A549 (cell line): ENCODE measurements at regions not wholly inside any gene's neighbourhood (a gene's known extent, or its start where the extent isn't known, plus 50 kb on each side); places are given as distances from the start of the nearest gene placed in this dataset.
A peak's percentile ranks its signal among the peaks of the same experiment; 100 is the strongest.
"Not testable (repeated sequence)": the region's sequence is repeated elsewhere in the genome, so short reads cannot be mapped to it uniquely, and the experiment has no call there.

Experiments used
- ATAC-seq, 2 experiments: fragments of 200-7000 bp in 1 of 2; fragments of >200 bp in 1 of 2; cut with Nextera tagmentation in 1 of 2; cut with Tn5 transposase in 1 of 2; 3 replicates each; pipeline versions ENCODE4 v1.8.0 to v1.9.1; 2018 to 2020; ENCODE audit warnings: mild to moderate bottlenecking in 1 of 2, moderate library complexity in 1 of 2
- CTCF ChIA-PET: fragments of 300-600 bp; sonication (Branson Sonifier 250); formaldehyde crosslinking; extraction: SDS; loops from one replicate; lab custom pipeline; 2021; ENCODE audit warnings: antibody characterized with exemption, inconsistent platforms; lab: Yijun Ruan, JAX
- POLR2A ChIA-PET: fragments of 350-600 bp; formaldehyde crosslinking; extraction: SDS; loops from one replicate; lab custom pipeline; 2021; ENCODE audit warnings: antibody characterized with exemption, inconsistent platforms; lab: Yijun Ruan, JAX
- DNase-seq, 2 experiments: peaks; one replicate each; pipeline versions ENCODE4 v3.0.0 to v3.0.0-alpha.2; 2011 to 2016; ENCODE audit warnings: low read depth in 1 of 2, low spot score in 1 of 2
- FAIRE-seq: peaks from 2 replicates; lab custom pipeline; 2011; peaks lifted over from hg19 to GRCh38; lab: Jason Lieb, UNC
- H3K27ac ChIP-seq, 2 experiments: fragments of >200 bp; sonication (Bioruptor Twin); formaldehyde crosslinking; 3 replicates each; pipeline ENCODE4 v1.5.1; 2016 to 2017
- H3K4me1 ChIP-seq: fragments of >200 bp; sonication (Bioruptor Twin); formaldehyde crosslinking; 3 replicates; pipeline ENCODE4 v1.6.1; 2016
- H3K4me2 ChIP-seq: fragments of >200 bp; sonication (Bioruptor Twin); formaldehyde crosslinking; 3 replicates; pipeline ENCODE4 v1.6.1; 2016
- H3K4me3 ChIP-seq: fragments of >200 bp; sonication (Bioruptor Twin); formaldehyde crosslinking; 3 replicates; pipeline ENCODE4 v1.5.1; 2016
- H3K9me3 ChIP-seq: fragments of >200 bp; sonication (Bioruptor Twin); formaldehyde crosslinking; 3 replicates; pipeline ENCODE4 v1.6.1; 2016
- WGBS: methylation state at CpG from one replicate; pipeline ENCODE4 v1.1.6; 2017; ENCODE audit errors: missing lambda C conversion rate; 5-methylcytosine and 5-hydroxymethylcytosine counted together

DNA sequence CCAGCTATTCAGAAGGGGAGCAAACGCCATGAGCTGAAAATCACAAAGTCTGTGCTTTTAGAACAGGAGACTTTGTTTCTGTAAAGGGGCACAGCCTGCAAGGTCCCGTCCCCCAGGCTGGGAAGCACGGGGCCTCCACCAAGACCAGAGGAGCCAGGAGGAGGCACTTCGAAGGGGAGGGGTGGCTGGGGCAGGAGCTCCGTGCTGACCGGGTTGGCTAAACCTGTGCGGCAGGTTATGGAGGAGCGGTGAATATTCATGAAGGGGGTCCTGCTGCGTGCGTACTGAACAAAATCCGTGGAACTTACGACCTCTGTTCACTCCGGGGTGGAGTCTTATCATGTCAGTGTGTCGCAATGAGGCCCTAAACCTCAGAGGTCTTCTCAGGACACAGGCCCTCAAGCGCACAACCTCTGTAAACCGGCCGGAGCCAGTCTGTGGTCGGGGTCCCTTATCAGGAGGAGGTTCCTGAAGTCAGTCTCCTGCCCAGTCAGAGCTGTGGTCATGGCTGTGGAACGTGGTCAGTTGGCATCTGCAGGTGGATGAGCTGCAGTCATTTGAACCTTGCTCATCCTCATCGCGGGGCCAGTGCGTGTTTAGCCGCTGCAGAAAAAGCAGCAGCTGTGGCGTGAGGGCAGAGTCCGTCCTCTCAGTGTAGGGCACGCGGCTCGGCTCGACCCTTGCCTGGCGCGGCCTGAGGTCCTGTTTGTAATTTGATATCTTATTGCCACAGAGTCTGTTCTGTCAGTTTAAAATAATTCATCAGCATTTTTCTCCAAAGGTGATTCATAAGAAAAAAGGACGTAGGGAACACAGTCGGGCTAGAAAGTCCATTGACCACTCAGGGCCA lies 5507.7 kb upstream of the TPTE start:
- CTCF ChIA-PET, POLR2A ChIA-PET, H3K4me1 ChIP-seq, H3K4me2 ChIP-seq, FAIRE-seq, DNase-seq, H3K4me3 ChIP-seq, H3K27ac ChIP-seq, H3K9me3 ChIP-seq: not testable (repeated sequence)
- no CpG with 5 or more reads among the region's 33 CpGs for WGBS
- ATAC-seq = peak in 1 of 2 experiments; percentile 45; a peak in 3 of 6 replicates

GRCh38 chr21:5015187-5015586 lies 5506.2 kb upstream of the TPTE start:
- POLR2A ChIA-PET = not testable (repeated sequence)

GRCh38 chr21:5019120-5019519 lies 5502.3 kb upstream of the TPTE start:
- H3K4me1 ChIP-seq, H3K4me3 ChIP-seq, DNase-seq, H3K9me3 ChIP-seq, POLR2A ChIA-PET, H3K4me2 ChIP-seq, H3K27ac ChIP-seq, FAIRE-seq, CTCF ChIA-PET: not testable (repeated sequence)
- WGBS = no CpG with 5 or more reads among the region's 15 CpGs
- ATAC-seq = peak; percentile 8 to 12; a peak in 1 of 6 replicates

More at GRCh38 chr21:5015187-5015586, 5506.2 kb upstream of the TPTE start:
- H3K4me3 ChIP-seq, H3K9me3 ChIP-seq, H3K4me1 ChIP-seq, ATAC-seq, CTCF ChIA-PET, DNase-seq, H3K27ac ChIP-seq, H3K4me2 ChIP-seq, FAIRE-seq: not testable (repeated sequence)
- WGBS = no CpG with 5 or more reads among the region's 17 CpGs

DNA sequence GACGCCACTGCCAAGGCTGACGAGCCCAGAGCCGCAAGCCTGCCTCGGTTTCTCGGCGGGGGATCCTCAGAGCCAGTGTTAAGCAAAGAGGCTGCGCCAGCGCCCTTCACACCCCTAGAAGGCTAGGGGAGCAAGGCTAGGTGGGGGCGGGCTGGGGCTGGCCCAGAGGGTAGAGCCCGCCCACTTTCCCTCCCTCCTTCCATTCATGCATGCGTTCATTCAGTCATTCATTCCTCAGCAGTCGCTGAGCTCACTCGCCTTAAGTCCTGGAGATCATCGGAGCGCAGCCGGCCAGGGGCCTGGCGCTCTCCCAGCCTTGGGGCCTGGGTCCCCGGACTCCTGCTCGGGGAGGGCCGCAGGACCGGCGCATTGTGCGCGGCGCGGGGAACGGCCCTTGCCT lies 5499.6 kb upstream of the TPTE start:
- WGBS = no CpG with 5 or more reads among the region's 27 CpGs
- CTCF ChIA-PET, H3K4me2 ChIP-seq, H3K4me1 ChIP-seq, H3K4me3 ChIP-seq, H3K9me3 ChIP-seq, POLR2A ChIA-PET, H3K27ac ChIP-seq, FAIRE-seq, DNase-seq: not testable (repeated sequence)
- ATAC-seq = peak; percentile 54 to 73

- H3K27ac ChIP-seq, H3K4me3 ChIP-seq, H3K4me2 ChIP-seq, DNase-seq, FAIRE-seq, H3K4me1 ChIP-seq, POLR2A ChIA-PET, H3K9me3 ChIP-seq, CTCF ChIA-PET: not testable (repeated sequence)
- WGBS = no CpG with 5 or more reads among the region's 52 CpGs
- peak; percentile 82 to 88 for ATAC-seq
Measured at GRCh38 chr21:5022254-5022653, 5499.1 kb upstream of the TPTE start.

DNA sequence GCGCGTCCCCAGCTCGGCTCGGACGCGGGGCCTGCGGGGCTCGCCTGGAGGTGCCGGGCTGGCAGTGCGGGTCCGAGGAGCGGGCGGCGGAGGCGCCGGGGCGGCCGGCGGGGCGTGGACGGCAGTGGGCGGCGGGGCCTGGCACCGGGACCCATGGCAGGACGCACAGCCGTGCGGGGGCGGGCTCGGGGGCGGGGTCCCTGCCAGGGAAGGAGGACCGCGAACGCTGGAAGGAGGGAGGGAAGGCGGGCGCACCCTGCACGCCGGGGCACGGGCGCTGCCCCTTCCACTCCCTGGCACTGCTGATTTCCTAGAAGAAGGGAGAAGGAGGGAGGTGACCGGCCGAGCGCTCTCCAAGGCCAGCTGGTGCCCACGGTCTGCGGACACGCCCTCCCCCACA lies 5498.6 kb upstream of the TPTE start:
- ATAC-seq = peak; percentile 63 to 72

GRCh38 chr21:5035147-5035546 lies 5486.2 kb upstream of the TPTE start:
- FAIRE-seq, H3K4me3 ChIP-seq, H3K4me1 ChIP-seq, H3K4me2 ChIP-seq, H3K9me3 ChIP-seq, DNase-seq, ATAC-seq, H3K27ac ChIP-seq, CTCF ChIA-PET, POLR2A ChIA-PET: not testable (repeated sequence)
- WGBS = no CpG with 5 or more reads among the region's 14 CpGs

More for the DNA sequence above, 5498.6 kb upstream of the TPTE start:
- H3K4me1 ChIP-seq, H3K9me3 ChIP-seq, DNase-seq, H3K27ac ChIP-seq, H3K4me2 ChIP-seq, FAIRE-seq, POLR2A ChIA-PET, CTCF ChIA-PET, H3K4me3 ChIP-seq: not testable (repeated sequence)
- no CpG with 5 or more reads among the region's 45 CpGs for WGBS

- H3K9me3 ChIP-seq, ATAC-seq, FAIRE-seq, H3K4me2 ChIP-seq, H3K4me3 ChIP-seq, DNase-seq, H3K27ac ChIP-seq, H3K4me1 ChIP-seq, CTCF ChIA-PET, POLR2A ChIA-PET: not testable (repeated sequence)
- WGBS = no CpG with 5 or more reads among the region's 9 CpGs
Measured at GRCh38 chr21:5035587-5035986, 5485.8 kb upstream of the TPTE start.

GRCh38 chr21:5037606-5038331 lies 5483.6 kb upstream of the TPTE start:
- H3K4me2 ChIP-seq, H3K4me3 ChIP-seq, H3K4me1 ChIP-seq, DNase-seq, POLR2A ChIA-PET, ATAC-seq, H3K9me3 ChIP-seq, CTCF ChIA-PET, H3K27ac ChIP-seq, FAIRE-seq: not testable (repeated sequence)
- no CpG with 5 or more reads among the region's 15 CpGs for WGBS

GRCh38 chr21:5039926-5040325 lies 5481.5 kb upstream of the TPTE start:
- H3K27ac ChIP-seq, DNase-seq, H3K9me3 ChIP-seq, POLR2A ChIA-PET, FAIRE-seq, H3K4me1 ChIP-seq, H3K4me3 ChIP-seq, H3K4me2 ChIP-seq, CTCF ChIA-PET, ATAC-seq: not testable (repeated sequence)
- WGBS = no CpG with 5 or more reads among the region's 5 CpGs

DNA sequence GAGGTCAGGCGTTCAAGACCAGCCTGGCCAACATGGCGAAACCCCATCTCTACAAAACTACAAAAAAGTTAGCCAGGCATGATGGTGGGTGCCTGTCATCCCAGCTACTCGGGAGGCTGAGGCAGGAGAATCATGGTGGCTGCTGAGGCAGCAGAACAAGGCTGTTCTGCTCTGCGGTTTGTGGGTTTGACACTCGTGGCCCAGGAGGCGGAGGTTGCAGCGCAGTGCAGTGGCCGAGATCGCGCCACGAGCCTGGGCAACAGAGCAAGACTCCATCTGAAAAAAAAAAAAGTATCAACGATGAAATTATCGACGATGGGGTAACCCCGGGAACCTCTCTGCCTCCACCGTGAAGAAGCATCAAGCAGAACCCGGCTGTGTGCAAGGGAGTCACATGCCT lies 5478.8 kb upstream of the TPTE start:
- POLR2A ChIA-PET, H3K4me3 ChIP-seq, H3K4me1 ChIP-seq, DNase-seq, H3K4me2 ChIP-seq, ATAC-seq, CTCF ChIA-PET, H3K27ac ChIP-seq, FAIRE-seq, H3K9me3 ChIP-seq: not testable (repeated sequence)
- WGBS = no CpG with 5 or more reads among the region's 17 CpGs
